ENCODE measurements at regions not wholly inside any gene's neighbourhood (a gene's known extent, or its start where the extent isn't known, plus 50 kb on each side); places are given as distances from the start of the nearest gene placed in this dataset.

GRCh38 chr12:131559517-131560516, 151.1 kb upstream of the SFSWAP start:
- TF ChIP-seq CTCF (IDR thresholded peaks at IDR 0.05): no peak
- TF ChIP-seq POLR2A (IDR thresholded peaks at IDR 0.05): no peak
